SKM-1 (cell line): ENCODE measurements at regions not wholly inside any gene's neighbourhood (a gene's known extent, or its start where the extent isn't known, plus 50 kb on each side); places are given as distances from the start of the nearest gene placed in this dataset.

Experiments used
- DNase-seq: peaks from one replicate; lab custom pipeline; 2025; ENCODE audit not compliant: unreplicated experiment; lab: John Stamatoyannopoulos, UW

- no peak for DNase-seq
These were observed 128.7 kb upstream of the USP38 start for GRCh38 chr4:143055997-143056396.

GRCh38 chr4:143071351-143071750, 113.4 kb upstream of the USP38 start:
- no peak for DNase-seq

GRCh38 chr4:143076723-143077122, 108.0 kb upstream of the USP38 start:
- DNase-seq, result no peak

- DNase-seq, result no peak
These were observed 102.0 kb upstream of the USP38 start for GRCh38 chr4:143082701-143083100.

GRCh38 chr4:143083756-143084472, 100.8 kb upstream of the USP38 start:
- DNase-seq, result no peak

GRCh38 chr4:143084566-143084965, 100.2 kb upstream of the USP38 start:
- DNase-seq, result no peak

- no peak for DNase-seq
These were observed 99.5 kb upstream of the USP38 start for GRCh38 chr4:143085224-143085623.

- no peak for DNase-seq
These were observed 99.1 kb upstream of the USP38 start for GRCh38 chr4:143085659-143086058.

- no peak for DNase-seq
These were observed 95.4 kb upstream of the USP38 start for GRCh38 chr4:143089291-143089690.

- DNase-seq, result no peak
These were observed 94.9 kb upstream of the USP38 start for GRCh38 chr4:143089847-143090246.

GRCh38 chr4:143091862-143092261, 92.9 kb upstream of the USP38 start:
- no peak for DNase-seq

- DNase-seq, result no peak
These were observed 89.3 kb upstream of the USP38 start for GRCh38 chr4:143095447-143095846.

GRCh38 chr4:143097751-143098150, 87.0 kb upstream of the USP38 start:
- no peak for DNase-seq

GRCh38 chr4:143099693-143100092, 85.0 kb upstream of the USP38 start:
- DNase-seq, result no peak

GRCh38 chr4:143109376-143109775, 75.3 kb upstream of the USP38 start:
- no peak for DNase-seq

GRCh38 chr4:143118663-143119062, 66.1 kb upstream of the USP38 start:
- DNase-seq, result no peak

- DNase-seq, result no peak
These were observed 57.1 kb upstream of the USP38 start for GRCh38 chr4:143127621-143128020.

GRCh38 chr4:143133977-143134376, 50.7 kb upstream of the USP38 start:
- no peak for DNase-seq
